Left ventricle myocardium inferior (tissue), 1 donor: ENCODE measurements at regions not wholly inside any gene's neighbourhood (a gene's known extent, or its start where the extent isn't known, plus 50 kb on each side); places are given as distances from the start of the nearest gene placed in this dataset.

Experiments
- DNase-seq: peaks from one replicate; pipeline ENCODE4 v3.0.0-alpha.2; 2020
- H3K27ac ChIP-seq: fragments of 200-600 bp; replicated peaks from 2 replicates; pipeline ENCODE4 v1.8.0; 2021
- H3K27me3 ChIP-seq: fragments of 200-600 bp; 2 replicates; pipeline ENCODE4 v1.8.0; 2021; ENCODE audit warnings: low read depth
- H3K36me3 ChIP-seq: fragments of 200-600 bp; 2 replicates; pipeline ENCODE4 v1.8.0; 2021
- H3K4me1 ChIP-seq: fragments of 200-600 bp; 2 replicates; pipeline ENCODE4 v1.8.0; 2021
- H3K4me3 ChIP-seq: fragments of 200-600 bp; 2 replicates; pipeline ENCODE4 v1.8.0; 2021; ENCODE audit warnings: mild to moderate bottlenecking, moderate library complexity
- H3K9me3 ChIP-seq: fragments of 200-600 bp; replicated peaks from 2 replicates; pipeline ENCODE4 v1.8.0; 2021
- CTCF ChIP-seq: fragments of 200-600 bp; IDR thresholded peaks from 2 replicates; pipeline ENCODE4 v1.8.0; 2021; ENCODE audit warnings: antibody characterized with exemption, mild to moderate bottlenecking, borderline replicate concordance
- intact Hi-C: fragments of 100-400 bp; cut with micrococcal nuclease; formaldehyde crosslinking; loops from one replicate; pipeline ENCODE4 v1.11.0; 2022
- donor health status: DM: no; HTN: yes; CAD: no; lungs with severe emphysema.

DNA sequence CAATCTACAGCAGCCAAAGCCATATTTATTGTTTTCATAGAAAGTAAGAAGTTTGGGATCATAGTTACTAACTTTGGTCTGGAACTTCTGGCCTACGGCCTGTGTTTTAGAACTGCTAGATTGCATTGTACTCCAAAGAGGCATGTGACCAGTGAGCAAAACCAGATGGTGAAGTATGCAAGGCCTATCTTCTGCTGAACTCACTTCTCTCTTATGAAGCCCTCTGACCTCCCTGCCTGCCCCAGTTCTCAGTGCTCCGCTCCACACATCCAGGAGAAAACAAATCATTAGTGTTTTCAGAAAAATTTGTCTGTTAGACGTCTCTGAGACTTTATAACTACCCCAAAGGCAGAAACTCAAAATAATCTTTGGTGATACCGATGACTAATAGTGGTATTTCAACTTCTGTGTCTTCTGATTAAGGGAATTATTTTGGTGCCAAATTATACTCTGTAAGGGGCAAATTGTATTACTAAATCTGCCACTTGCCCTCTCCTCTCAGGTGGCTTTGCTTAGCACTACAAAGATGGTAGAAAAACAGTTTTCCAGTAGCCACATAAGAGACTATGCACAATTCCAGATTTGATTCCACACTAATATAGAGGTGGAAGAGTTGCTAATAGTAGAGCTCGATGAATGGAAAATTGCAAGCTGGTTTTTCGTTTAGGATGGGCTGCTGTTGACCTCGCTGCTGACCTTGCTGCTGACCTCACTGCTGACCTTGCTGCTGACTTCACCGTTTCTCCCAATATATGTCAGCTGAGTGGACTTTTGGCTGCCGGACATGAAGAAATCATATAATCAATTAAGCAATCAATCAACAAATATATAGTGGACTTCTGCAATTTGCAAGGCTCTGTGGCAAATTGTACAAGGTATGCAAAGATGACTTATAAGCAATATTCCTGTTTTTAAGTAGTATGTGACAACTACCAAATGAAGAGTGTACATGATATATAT, 147.5 kb downstream of the KITLG start:
- peaks cover 7% of the 10 kb centered on the region for H3K4me1 ChIP-seq
- TF ChIP-seq CTCF: no peak
- no peaks in the 10 kb centered on the region for H3K27me3 ChIP-seq
- H3K4me3 ChIP-seq: no peak overlapping the region
- no peak for DNase-seq
- H3K9me3 ChIP-seq: peaks cover 21% of the 10 kb centered on the region
- H3K27ac ChIP-seq: peak overlapping the region; percentile 4
- H3K36me3 ChIP-seq: no peaks in the 10 kb centered on the region
- intact Hi-C loops: no loop called here

- DNase-seq: no peak
- Histone ChIP-seq H3K36me3 (no peaks in the 10 kb centered on the region), H3K27ac (no peak overlapping the region), H3K27me3 (no peaks in the 10 kb centered on the region), H3K4me1 (peaks cover 7% of the 10 kb centered on the region), H3K4me3 (no peak overlapping the region), H3K9me3 (peaks cover 20% of the 10 kb centered on the region)
- intact Hi-C loops: no loop called here
- no peak for TF ChIP-seq CTCF
These were observed 146.1 kb downstream of the KITLG start for GRCh38 chr12:88433997-88434703.

- Histone ChIP-seq H3K4me3 (no peak overlapping the region), H3K4me1 (peaks cover 7% of the 10 kb centered on the region), H3K36me3 (no peaks in the 10 kb centered on the region), H3K27ac (no peak overlapping the region), H3K9me3 (peaks cover 31% of the 10 kb centered on the region), H3K27me3 (no peaks in the 10 kb centered on the region)
- TF ChIP-seq CTCF: no peak
- intact Hi-C loops: no loop called here
- no peak for DNase-seq
These were observed 144.8 kb downstream of the KITLG start for GRCh38 chr12:88435334-88436076.

DNA sequence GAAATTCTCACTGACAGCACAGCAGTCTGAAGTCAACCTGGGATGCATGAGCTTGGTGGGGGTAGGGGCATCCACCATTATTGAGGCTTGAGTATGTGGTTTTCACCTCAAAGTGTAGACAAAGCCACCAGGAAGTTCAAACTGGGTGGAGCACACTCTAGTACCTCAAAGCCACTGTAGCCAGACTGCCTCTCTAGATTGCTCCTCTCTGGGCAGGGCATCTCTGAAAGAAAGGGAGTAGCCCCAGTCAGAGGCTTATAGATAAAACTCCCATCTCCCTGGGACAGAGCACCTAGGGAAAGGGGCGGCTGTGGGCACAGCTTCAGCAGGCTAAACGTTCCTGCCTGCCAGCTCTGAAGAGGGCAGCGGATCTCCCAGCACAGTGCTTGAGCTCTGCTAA, 143.0 kb downstream of the KITLG start:
- H3K27me3 ChIP-seq: no peaks in the 10 kb centered on the region
- H3K27ac ChIP-seq: no peak overlapping the region
- peaks cover 3% of the 10 kb centered on the region for H3K4me1 ChIP-seq
- no peak for DNase-seq
- no peak for TF ChIP-seq CTCF
- intact Hi-C loops: no loop called here
- peaks cover 48% of the 10 kb centered on the region for H3K9me3 ChIP-seq
- no peaks in the 10 kb centered on the region for H3K36me3 ChIP-seq
- no peak overlapping the region for H3K4me3 ChIP-seq
